Smooth muscle cell (in vitro differentiated cells): ENCODE measurements at regions not wholly inside any gene's neighbourhood (a gene's known extent, or its start where the extent isn't known, plus 50 kb on each side); places are given as distances from the start of the nearest gene placed in this dataset. TPM values are rescaled to one million over a fixed set of nuclear protein-coding genes. Genes with fewer than 3 reads are reported as not detected.

ENCODE experiments used
- DNase-seq: peaks from one replicate; lab custom pipeline; 2025; ENCODE audit not compliant: unreplicated experiment; lab: John Stamatoyannopoulos, UW
- H2AFZ ChIP-seq: fragments of 200-600 bp; sonication (generic); 2 replicates; pipeline ENCODE4 v1.6.0; 2016; ENCODE audit warnings: antibody characterized with exemption, low read depth, mild to moderate bottlenecking
- H3F3A ChIP-seq: fragments of 200-600 bp; sonication (generic); 2 replicates; pipeline ENCODE4 v1.6.0; 2017; ENCODE audit warnings: antibody characterized with exemption, low read depth
- H3K27ac ChIP-seq: fragments of 200-600 bp; sonication (generic); 2 replicates; pipeline ENCODE4 v1.5.1; 2016; ENCODE audit warnings: low read depth, mild to moderate bottlenecking
- H3K27me3 ChIP-seq: fragments of 200-600 bp; sonication (generic); 2 replicates; pipeline ENCODE4 v1.6.1; 2016; ENCODE audit warnings: low read depth, mild to moderate bottlenecking
- H3K36me3 ChIP-seq: fragments of 200-600 bp; sonication (generic); 2 replicates; pipeline ENCODE4 v1.5.1; 2016; ENCODE audit warnings: low read depth
- H3K4me1 ChIP-seq: fragments of 200-600 bp; sonication (generic); 2 replicates; pipeline ENCODE4 v1.5.1; 2016; ENCODE audit warnings: low read depth
- H3K4me2 ChIP-seq: fragments of 200-600 bp; sonication (generic); 2 replicates; pipeline ENCODE4 v1.6.0; 2016; ENCODE audit warnings: mild to moderate bottlenecking
- H3K4me3 ChIP-seq: fragments of 200-600 bp; sonication (generic); 2 replicates; pipeline ENCODE4 v1.5.1; 2016; ENCODE audit warnings: mild to moderate bottlenecking
- H3K79me2 ChIP-seq: fragments of 200-600 bp; sonication (generic); 2 replicates; pipeline ENCODE4 v1.6.0; 2016; ENCODE audit warnings: low read depth, mild to moderate bottlenecking
- H3K9ac ChIP-seq: fragments of 200-600 bp; sonication (generic); 2 replicates; pipeline ENCODE4 v1.6.0; 2016; ENCODE audit warnings: low read depth
- H3K9me3 ChIP-seq: fragments of 200-600 bp; sonication (generic); replicated peaks from 2 replicates; pipeline ENCODE4 v1.5.1; 2016; ENCODE audit warnings: low read depth
- H4K20me1 ChIP-seq: fragments of 200-600 bp; sonication (generic); 2 replicates; pipeline ENCODE4 v1.6.0; 2016; ENCODE audit warnings: low read depth
- CTCF ChIP-seq: fragments of 200-600 bp; sonication (generic); IDR thresholded peaks from 2 replicates; pipeline ENCODE4 v1.5.1; 2017; ENCODE audit warnings: borderline replicate concordance, mild to moderate bottlenecking, antibody characterized with exemption; ENCODE audit not compliant: insufficient read depth, poor library complexity, severe bottlenecking
- WGBS: methylation state at CpG from one replicate; pipeline ENCODE4 v1.1.7; 2016; ENCODE audit warnings: low lambda C conversion rate; 5-methylcytosine and 5-hydroxymethylcytosine counted together
- small RNA-seq: library from RNA; depleted of rRNA; stranded (forward); fragments of <200 nt; gene quantifications from one replicate; pipeline ENCODE3, GENCODE V24; 2014

- H3K9me3 ChIP-seq, result no peaks in the 10 kb centered on the region
- no peak overlapping the region for H2AFZ ChIP-seq
- H3K27ac ChIP-seq, result no peak overlapping the region
- H4K20me1 ChIP-seq, result no peaks in the 10 kb centered on the region
- H3K4me2 ChIP-seq, result no peak overlapping the region
- no peaks in the 10 kb centered on the region for H3K79me2 ChIP-seq
- no peak overlapping the region for H3K9ac ChIP-seq
- no peak for DNase-seq
- H3K27me3 ChIP-seq, result no peaks in the 10 kb centered on the region
- no peak for TF ChIP-seq CTCF
- H3K4me3 ChIP-seq, result no peak overlapping the region
- no peaks in the 10 kb centered on the region for H3K4me1 ChIP-seq
- H3K36me3 ChIP-seq, result no peaks in the 10 kb centered on the region
- no peaks in the 10 kb centered on the region for H3F3A ChIP-seq
- WGBS, result 62% methylated on average over 4 of the region's 4 CpGs
Measured at GRCh38 chr18:72935744-72936143, 68.0 kb upstream of the NETO1 start.

GRCh38 chr18:72922895-72923294 lies 55.1 kb upstream of the NETO1 start:
- Histone ChIP-seq H2AFZ (no peak overlapping the region), H3K27me3 (no peaks in the 10 kb centered on the region), H3K9me3 (no peaks in the 10 kb centered on the region), H3K4me2 (no peak overlapping the region), H3K36me3 (no peaks in the 10 kb centered on the region), H3F3A (no peaks in the 10 kb centered on the region), H3K4me3 (no peak overlapping the region), H3K27ac (no peak overlapping the region), H3K4me1 (no peaks in the 10 kb centered on the region), H4K20me1 (no peaks in the 10 kb centered on the region), H3K9ac (no peak overlapping the region), H3K79me2 (no peaks in the 10 kb centered on the region)
- 74% methylated on average over 2 of the region's 2 CpGs for WGBS
- no peak for DNase-seq
- TF ChIP-seq CTCF, result no peak

Small RNA genes in the stretch of these regions (small RNA-seq; reads per million reads assigned to genes)
- gene RN7SL401P, result not detected
